Endothelial cell of umbilical vein (primary cell): ENCODE measurements at regions not wholly inside any gene's neighbourhood (a gene's known extent, or its start where the extent isn't known, plus 50 kb on each side); places are given as distances from the start of the nearest gene placed in this dataset.

Experiments
- BruUV-seq: library from RNA; stranded (reverse); fragments of 400-500 nt; replicated peaks from 2 replicates; lab custom pipeline; 2021; lab: Mats Ljungman, UMichigan
- CTCF ChIA-PET: fragments of 300-600, 350-600 bp; sonication (Branson Sonifier 250); formaldehyde crosslinking; loops from one replicate; lab custom pipeline; 2021; ENCODE audit warnings: antibody characterized with exemption, inconsistent platforms; lab: Charles Lee
- POLR2A ChIA-PET: fragments of 300-600, 350-600 bp; sonication (Branson Sonifier 250); formaldehyde crosslinking; loops from one replicate; lab custom pipeline; 2021; ENCODE audit warnings: antibody characterized with exemption, inconsistent platforms; lab: Charles Lee
- DNase-seq: peaks from one replicate; pipeline ENCODE4 v3.0.0-alpha.2; 2011; ENCODE audit warnings: low read depth, low spot score
- FAIRE-seq: peaks from 2 replicates; lab custom pipeline; 2011; peaks lifted over from hg19 to GRCh38; lab: Jason Lieb, UNC
- H2AFZ ChIP-seq: 2 replicates; pipeline ENCODE4 v1.6.0; 2012; ENCODE audit warnings: low read depth, low read length, control low read depth, inconsistent platforms
- H3K27ac ChIP-seq: 2 replicates; pipeline ENCODE4 v1.5.1; 2011; ENCODE audit warnings: low read depth, mild to moderate bottlenecking, control low read depth, low read length, moderate library complexity; ENCODE audit not compliant: insufficient read depth
- H3K27me3 ChIP-seq, 2 experiments: 2 replicates each; pipeline versions ENCODE4 v1.6.0 to v1.6.1; 2011; ENCODE audit warnings: low read length in 2 of 2, mixed read lengths in 1 of 2; ENCODE audit not compliant: control insufficient read depth in 2 of 2, insufficient read depth in 2 of 2
- H3K36me3 ChIP-seq, 2 experiments: 2 replicates in 1 of 2; 3 replicates in 1 of 2; pipeline ENCODE4 v1.5.1; 2011; ENCODE audit warnings: low read length in 2 of 2, mild to moderate bottlenecking in 1 of 2, moderate library complexity in 1 of 2; ENCODE audit not compliant: control insufficient read depth in 2 of 2, insufficient read depth in 2 of 2; ENCODE audit errors: extremely low read depth in 1 of 2
- H3K4me1 ChIP-seq: 3 replicates; pipeline ENCODE4 v1.5.1; 2011; ENCODE audit warnings: mild to moderate bottlenecking, low read length; ENCODE audit not compliant: control insufficient read depth, insufficient read depth; ENCODE audit errors: extremely low read depth
- H3K4me2 ChIP-seq: 2 replicates; pipeline ENCODE4 v1.6.1; 2011; ENCODE audit warnings: low read length, control low read depth, mixed read lengths; ENCODE audit not compliant: insufficient read depth
- H3K4me3 ChIP-seq, 3 experiments: fragments of 200-600 bp in 1 of 3; sonication (generic), shearing (Covaris generic) in 1 of 3; replicated peaks in 1 of 3; 2 replicates each; pipeline ENCODE4 v1.5.1; 2011 to 2016; ENCODE audit warnings: control low read depth in 3 of 3, low read length in 3 of 3, mild to moderate bottlenecking in 2 of 3, inconsistent platforms in 1 of 3, low read depth in 1 of 3, moderate library complexity in 1 of 3; ENCODE audit not compliant: insufficient read depth in 1 of 3
- H3K79me2 ChIP-seq: 2 replicates; pipeline ENCODE4 v1.6.0; 2012; ENCODE audit warnings: low read length, inconsistent platforms; ENCODE audit not compliant: control insufficient read depth, insufficient read depth
- H3K9ac ChIP-seq: replicated peaks from 2 replicates; pipeline ENCODE3; 2011; ENCODE audit warnings: low read length, control low read depth; ENCODE audit not compliant: insufficient read depth; ENCODE audit errors: extremely low read depth
- H3K9me1 ChIP-seq: replicated peaks from 3 replicates; pipeline ENCODE4 v1.6.0; 2011; ENCODE audit warnings: mild to moderate bottlenecking, low read length; ENCODE audit not compliant: control insufficient read depth, insufficient read depth; ENCODE audit errors: extremely low read depth
- H3K9me3 ChIP-seq: replicated peaks from 2 replicates; pipeline ENCODE4 v1.5.1; 2012; ENCODE audit warnings: low read length, inconsistent platforms; ENCODE audit not compliant: control insufficient read depth, insufficient read depth
- H4K20me1 ChIP-seq: replicated peaks from 2 replicates; pipeline ENCODE3; 2011; ENCODE audit warnings: mild to moderate bottlenecking, low read length; ENCODE audit not compliant: control insufficient read depth, insufficient read depth; ENCODE audit errors: extremely low read depth
- EZH2 ChIP-seq: IDR thresholded peaks from 2 replicates; pipeline ENCODE4 v1.6.1; 2012; ENCODE audit warnings: borderline replicate concordance, low read depth, mild to moderate bottlenecking, moderate library complexity, low read length, inconsistent platforms; ENCODE audit not compliant: severe bottlenecking
- FOS ChIP-seq: IDR thresholded peaks from 2 replicates; pipeline ENCODE4 v1.6.1; 2011; ENCODE audit warnings: mild to moderate bottlenecking, low read length, moderate library complexity, borderline replicate concordance; ENCODE audit not compliant: insufficient read depth
- GATA2 ChIP-seq: IDR thresholded peaks from 2 replicates; pipeline ENCODE4 v1.7.0; 2011; ENCODE audit warnings: low read depth, mild to moderate bottlenecking, moderate library complexity, mixed read lengths, low read length; ENCODE audit not compliant: insufficient read length, insufficient read depth
- JUN ChIP-seq: IDR thresholded peaks from 2 replicates; pipeline ENCODE4 v1.6.1; 2011; ENCODE audit warnings: borderline replicate concordance, low read depth; ENCODE audit not compliant: insufficient read length, insufficient read depth
- MYC ChIP-seq: IDR thresholded peaks from one replicate; pipeline ENCODE4 v1.6.1; 2011; ENCODE audit warnings: mild to moderate bottlenecking, low read depth, low read length
- POLR2A ChIP-seq: IDR thresholded peaks from 2 replicates; pipeline ENCODE4 v1.6.1; 2012; ENCODE audit warnings: low read depth, mild to moderate bottlenecking, control low read depth, low read length
- POLR2AphosphoS5 ChIP-seq: IDR thresholded peaks from 2 replicates; pipeline ENCODE4 v1.6.1; 2012; ENCODE audit warnings: low read depth, mild to moderate bottlenecking, control low read depth, low read length, moderate library complexity; ENCODE audit not compliant: insufficient read depth
- dilution Hi-C: fragments of 300-500 bp; cut with MboI; formaldehyde crosslinking; loops from one replicate; pipeline ENCODE4 v1.15.0; 2019; ENCODE audit warnings: low sequenced_read_pairs; ENCODE audit not compliant: extremely low pct_ligation_motif_present
- intact Hi-C: fragments of 100-400 bp; cut with micrococcal nuclease; formaldehyde crosslinking; loops from one replicate; pipeline ENCODE4 v1.10.0; 2022
- TF ChIP-seq, protein P1 (sequence below), 2 donors: IDR thresholded peaks; 1 replicate in 1 of 2; 2 replicates in 1 of 2; pipeline ENCODE4 v1.5.1; 2011; ENCODE audit warnings: low read length in 2 of 2, mild to moderate bottlenecking in 2 of 2, moderate library complexity in 2 of 2, control low read depth in 1 of 2, inconsistent platforms in 1 of 2, low read depth in 1 of 2; ENCODE audit not compliant: insufficient read depth in 1 of 2; ENCODE audit errors: extremely low read depth in 1 of 2
- TF ChIP-seq, protein P2 (sequence below): IDR thresholded peaks from 2 replicates; pipeline ENCODE4 v1.6.1; 2011; ENCODE audit not compliant: insufficient read depth, insufficient read length

DNA sequence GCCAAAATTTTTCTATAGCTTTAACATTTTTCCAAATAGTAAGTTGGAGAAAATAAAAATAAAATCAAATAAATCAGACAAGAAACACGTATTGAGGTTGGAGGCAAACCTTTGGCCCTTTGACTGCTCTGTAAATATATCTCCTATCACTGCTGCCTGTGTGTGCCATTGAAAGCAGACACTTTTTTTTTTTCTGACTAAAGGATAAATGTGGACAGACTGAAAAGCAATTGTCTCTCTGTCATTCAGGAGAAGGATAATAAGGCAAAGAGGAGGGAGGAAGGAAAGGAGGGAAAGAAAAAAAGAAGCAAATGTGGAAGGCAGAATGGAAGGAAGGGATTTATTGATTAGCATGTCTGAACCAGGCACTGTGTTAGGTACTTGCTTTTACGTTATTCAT lies 85.2 kb upstream of the SULF2 start:
- TF ChIP-seq, protein P1, sequence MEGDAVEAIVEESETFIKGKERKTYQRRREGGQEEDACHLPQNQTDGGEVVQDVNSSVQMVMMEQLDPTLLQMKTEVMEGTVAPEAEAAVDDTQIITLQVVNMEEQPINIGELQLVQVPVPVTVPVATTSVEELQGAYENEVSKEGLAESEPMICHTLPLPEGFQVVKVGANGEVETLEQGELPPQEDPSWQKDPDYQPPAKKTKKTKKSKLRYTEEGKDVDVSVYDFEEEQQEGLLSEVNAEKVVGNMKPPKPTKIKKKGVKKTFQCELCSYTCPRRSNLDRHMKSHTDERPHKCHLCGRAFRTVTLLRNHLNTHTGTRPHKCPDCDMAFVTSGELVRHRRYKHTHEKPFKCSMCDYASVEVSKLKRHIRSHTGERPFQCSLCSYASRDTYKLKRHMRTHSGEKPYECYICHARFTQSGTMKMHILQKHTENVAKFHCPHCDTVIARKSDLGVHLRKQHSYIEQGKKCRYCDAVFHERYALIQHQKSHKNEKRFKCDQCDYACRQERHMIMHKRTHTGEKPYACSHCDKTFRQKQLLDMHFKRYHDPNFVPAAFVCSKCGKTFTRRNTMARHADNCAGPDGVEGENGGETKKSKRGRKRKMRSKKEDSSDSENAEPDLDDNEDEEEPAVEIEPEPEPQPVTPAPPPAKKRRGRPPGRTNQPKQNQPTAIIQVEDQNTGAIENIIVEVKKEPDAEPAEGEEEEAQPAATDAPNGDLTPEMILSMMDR (IDR thresholded peaks at IDR 0.05; ENCODE audit: extremely low read depth in 1 of 2, insufficient read depth in 1 of 2, low read depth in 1 of 2, low read length in 2 of 2) = no peak
- TF ChIP-seq, protein P2, sequence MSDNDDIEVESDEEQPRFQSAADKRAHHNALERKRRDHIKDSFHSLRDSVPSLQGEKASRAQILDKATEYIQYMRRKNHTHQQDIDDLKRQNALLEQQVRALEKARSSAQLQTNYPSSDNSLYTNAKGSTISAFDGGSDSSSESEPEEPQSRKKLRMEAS = no peak
- TF ChIP-seq MYC (no peak), POLR2A (no peak), JUN (no peak), FOS (no peak), EZH2 (no peak), GATA2 (no peak), POLR2AphosphoS5 (no peak)
- H3K4me2 ChIP-seq = no peak overlapping the region
- peaks cover 0 to 4% of the 10 kb centered on the region in 2 experiments for H3K27me3 ChIP-seq
- POLR2A ChIA-PET = no interaction called here
- H3K27ac ChIP-seq = no peak overlapping the region
- no peaks in the 10 kb centered on the region for H4K20me1 ChIP-seq
- no TSS peak for BruUV-seq
- no peaks in the 10 kb centered on the region for H3K79me2 ChIP-seq
- H3K9ac ChIP-seq = no peak overlapping the region
- dilution Hi-C loops (no loop called here), intact Hi-C loops (no loop called here)
- H2AFZ ChIP-seq = no peak overlapping the region
- H3K4me3 ChIP-seq = no peak overlapping the region
- FAIRE-seq (no peak), DNase-seq (no peak)
- peaks cover 4% of the 10 kb centered on the region for H3K4me1 ChIP-seq
- CTCF ChIA-PET = interaction anchor here (1.4 to 2.3 kb wide), 2 partner anchors 16 to 750 kb away, joined by 4 to 8 read pairs; no protein-coding TSS in a partner anchor
- H3K9me1 ChIP-seq = no peaks in the 10 kb centered on the region
- no peaks in the 10 kb centered on the region for H3K36me3 ChIP-seq
- no peaks in the 10 kb centered on the region for H3K9me3 ChIP-seq
